Stimulated activated naive CD4-positive, alpha-beta T cell (primary cell): ENCODE measurements at regions not wholly inside any gene's neighbourhood (a gene's known extent, or its start where the extent isn't known, plus 50 kb on each side); places are given as distances from the start of the nearest gene placed in this dataset.

ENCODE experiments used
- DNase-seq, 6 experiments: peaks; one replicate each; lab custom pipeline; 2025; lab: John Stamatoyannopoulos, UW

GRCh38 chr2:2528846-2529245 lies 197.8 kb upstream of the MYT1L start:
- no peak for DNase-seq

DNA sequence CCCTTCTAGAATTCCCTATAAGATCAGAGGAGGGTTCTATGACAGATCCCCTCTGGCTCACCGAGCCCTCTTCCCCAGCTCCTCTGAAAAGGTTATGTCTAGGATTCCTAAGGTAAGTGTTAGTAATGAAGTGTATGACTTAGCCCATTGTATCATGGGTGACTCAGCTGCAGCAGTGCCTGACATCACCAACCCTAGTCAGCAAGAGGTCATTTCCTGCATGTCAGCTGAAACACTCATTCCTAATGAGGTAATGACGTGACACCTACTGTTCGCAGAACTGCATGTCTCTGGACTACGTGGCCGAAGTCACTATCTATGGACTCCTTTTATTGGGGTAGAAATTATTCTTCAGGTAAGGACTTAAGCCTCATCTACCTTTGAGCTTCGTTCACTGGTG lies 196.1 kb upstream of the MYT1L start:
- no peak for DNase-seq

GRCh38 chr2:2524348-2524941 lies 193.4 kb upstream of the MYT1L start:
- DNase-seq, result no peak

GRCh38 chr2:2523461-2524347 lies 192.6 kb upstream of the MYT1L start:
- DNase-seq, result no peak

- DNase-seq, result no peak
These were observed 189.3 kb upstream of the MYT1L start for GRCh38 chr2:2520401-2520811.

GRCh38 chr2:2519381-2519780 lies 188.3 kb upstream of the MYT1L start:
- DNase-seq, result no peak

DNA sequence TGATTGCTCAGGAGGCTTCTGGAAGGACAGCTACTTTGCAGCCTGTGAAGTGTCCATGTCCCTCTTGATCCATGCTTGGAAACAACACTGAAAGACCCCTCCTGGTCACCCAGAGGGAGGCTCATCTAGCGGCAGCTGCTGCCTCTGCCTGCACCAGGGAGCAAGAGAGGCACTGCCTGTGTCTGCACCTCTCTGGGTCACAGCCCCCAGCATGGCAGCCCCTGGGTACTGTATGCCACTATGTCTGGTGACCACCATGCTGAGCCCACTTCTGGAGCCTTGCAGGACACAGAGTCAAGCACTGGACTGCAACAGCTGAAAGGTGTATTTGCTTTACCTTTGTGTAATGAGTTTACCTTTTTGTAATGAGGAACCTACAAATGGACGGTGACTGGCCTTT lies 186.3 kb upstream of the MYT1L start:
- DNase-seq, result no peak

- no peak for DNase-seq
These were observed 185.3 kb upstream of the MYT1L start for GRCh38 chr2:2516386-2516785.

DNA sequence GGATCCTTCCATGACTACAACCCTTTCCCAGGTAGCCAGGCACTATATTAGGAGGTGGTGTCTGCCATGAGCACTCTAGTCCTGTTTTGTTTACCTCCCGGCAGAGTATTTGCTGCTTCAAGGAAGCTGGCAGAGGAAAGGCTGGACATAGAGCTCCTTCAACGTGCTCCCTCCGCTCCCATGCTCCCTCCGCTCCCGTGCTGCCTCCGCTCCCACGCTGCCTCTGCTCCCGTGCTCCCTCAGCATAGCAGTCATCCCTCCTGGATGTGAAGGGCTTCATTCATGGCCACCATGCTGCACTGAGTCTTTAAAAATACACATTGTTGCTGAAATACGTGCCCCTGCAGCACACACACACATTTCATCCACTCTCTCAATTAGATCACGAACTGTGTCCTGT lies 181.9 kb upstream of the MYT1L start:
- no peak for DNase-seq

DNA sequence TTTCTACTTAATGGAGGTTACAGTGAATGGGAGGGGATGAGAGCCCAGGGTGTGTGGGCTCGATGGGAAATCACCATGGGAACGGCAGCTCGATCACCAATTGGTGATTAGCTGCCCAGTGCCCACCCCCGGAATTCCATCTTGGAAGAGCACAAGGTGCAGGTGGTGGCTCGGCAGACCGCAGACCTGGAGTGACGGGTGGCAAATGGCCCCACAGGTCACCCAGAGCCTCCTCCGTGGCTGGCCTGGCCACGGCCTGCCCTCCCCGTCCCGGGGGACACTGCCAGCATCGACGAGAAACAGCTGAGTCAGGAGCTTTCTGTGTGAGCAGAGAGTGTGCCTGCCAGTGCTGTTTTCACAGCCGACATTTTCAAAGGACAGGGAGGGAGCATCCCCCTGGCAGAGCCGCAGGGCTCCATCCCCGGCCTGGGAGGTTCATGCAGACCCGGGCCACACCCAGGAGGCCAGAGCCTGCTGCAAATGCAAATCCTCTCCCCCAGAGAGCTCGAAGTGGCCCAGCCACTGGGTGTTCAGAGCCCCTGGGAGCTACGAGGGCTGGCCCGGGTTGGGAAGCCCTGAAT lies 176.4 kb upstream of the MYT1L start:
- DNase-seq, result no peak

DNA sequence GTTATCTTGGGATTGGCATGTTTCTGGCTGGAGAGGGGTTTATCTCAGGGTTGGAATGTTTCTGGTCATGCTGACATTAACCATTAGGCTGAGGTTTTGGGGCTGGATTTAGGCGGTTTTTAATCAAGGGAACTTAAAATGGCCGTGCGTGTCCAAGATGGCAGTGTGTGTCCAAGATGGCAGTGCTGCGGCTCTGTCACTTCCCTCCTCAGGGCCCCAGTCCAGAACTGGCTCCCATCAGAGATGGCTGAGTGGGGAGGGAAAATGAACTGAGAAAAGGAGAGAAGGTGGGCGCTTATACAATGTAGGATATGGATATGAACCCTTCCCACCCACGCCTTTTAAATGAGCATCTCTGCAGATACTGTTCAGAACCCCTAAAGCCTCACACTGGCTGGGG lies 175.5 kb upstream of the MYT1L start:
- DNase-seq, result no peak

GRCh38 chr2:2505604-2506003 lies 174.5 kb upstream of the MYT1L start:
- DNase-seq, result no peak

DNA sequence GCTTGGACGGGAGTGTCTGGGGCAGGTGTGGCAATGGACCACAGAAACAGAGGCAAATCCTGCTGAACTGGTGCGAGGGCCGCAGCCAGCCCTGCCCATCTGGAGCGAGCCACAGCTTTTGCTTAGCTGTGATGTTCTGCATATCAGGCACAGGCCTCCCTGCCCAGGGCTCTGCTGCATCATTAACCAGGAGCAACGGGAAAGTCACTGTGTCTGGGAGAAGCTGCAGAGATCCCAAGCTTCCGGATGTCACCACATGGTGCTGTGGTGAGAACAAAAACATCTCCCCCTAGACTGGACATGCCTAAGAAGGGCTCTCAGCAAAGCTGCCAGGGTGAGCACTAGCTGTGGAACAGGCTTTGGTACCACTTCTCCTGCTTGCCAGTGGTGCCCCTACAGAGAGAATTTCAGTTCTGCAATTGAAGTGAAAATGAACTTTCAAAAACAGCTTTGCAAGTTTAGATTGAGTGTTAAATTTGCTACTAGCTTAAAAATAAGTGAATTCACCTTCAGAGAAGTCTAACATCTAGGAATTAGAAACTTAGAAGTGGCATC lies 172.9 kb upstream of the MYT1L start:
- no peak for DNase-seq

DNA sequence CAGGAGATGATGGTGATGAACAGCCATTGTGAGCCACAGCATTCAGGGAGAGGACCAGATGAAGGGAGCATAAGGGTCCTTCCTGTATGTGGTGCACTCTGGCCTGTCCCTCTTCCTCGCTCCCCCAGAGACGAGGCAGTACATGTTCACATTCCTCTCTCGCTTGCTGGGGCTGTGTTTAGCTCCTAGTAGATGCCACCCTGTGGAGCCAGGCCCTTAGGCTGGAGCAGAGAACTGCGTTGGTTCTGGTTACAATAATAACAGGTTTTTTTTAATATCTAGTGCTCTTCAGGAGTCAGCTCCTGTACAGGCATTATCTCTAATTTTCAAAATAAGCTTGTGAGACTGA lies 171.1 kb upstream of the MYT1L start:
- no peak for DNase-seq

DNA sequence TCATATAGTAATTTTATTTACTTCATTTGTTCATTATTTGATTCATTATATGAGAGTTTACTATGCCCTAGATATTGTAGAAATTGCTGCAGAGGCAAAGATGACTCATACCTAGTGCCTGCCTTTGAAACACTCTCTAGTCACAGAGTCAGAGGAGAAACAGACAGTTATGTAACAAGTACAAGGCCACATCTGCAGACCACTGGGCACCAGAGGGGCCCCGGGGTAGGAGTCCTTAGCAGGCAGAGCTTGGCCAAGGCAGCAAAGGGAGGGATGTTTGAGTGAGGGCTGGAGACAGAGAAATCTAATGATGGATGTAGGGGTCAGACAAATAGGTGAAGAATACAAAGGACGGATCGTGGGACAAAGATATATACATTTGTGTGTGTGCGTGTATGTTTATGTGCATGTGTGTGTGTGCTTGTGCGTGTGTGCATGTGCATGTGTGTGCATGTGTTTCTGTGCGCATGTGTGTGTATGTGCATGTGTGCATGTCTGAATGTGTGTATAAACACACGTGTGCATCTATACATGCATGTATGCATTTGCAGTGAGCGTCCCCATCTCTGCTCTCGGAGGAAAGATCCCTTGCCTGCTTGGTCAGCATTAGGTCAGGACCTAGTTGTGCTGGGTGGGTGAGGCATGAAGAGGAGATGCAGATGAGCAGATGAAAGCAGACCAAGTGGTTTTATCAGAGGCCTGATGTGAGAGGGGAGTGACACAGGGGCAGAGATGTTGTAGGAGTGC lies 170.6 kb upstream of the MYT1L start:
- DNase-seq, result no peak

- DNase-seq, result no peak
These were observed 164.5 kb upstream of the MYT1L start for GRCh38 chr2:2495606-2496005.

- no peak for DNase-seq
These were observed 162.4 kb upstream of the MYT1L start for GRCh38 chr2:2493496-2493895.

GRCh38 chr2:2492800-2493199 lies 161.7 kb upstream of the MYT1L start:
- DNase-seq, result no peak

GRCh38 chr2:2491964-2492363 lies 160.9 kb upstream of the MYT1L start:
- no peak for DNase-seq

DNA sequence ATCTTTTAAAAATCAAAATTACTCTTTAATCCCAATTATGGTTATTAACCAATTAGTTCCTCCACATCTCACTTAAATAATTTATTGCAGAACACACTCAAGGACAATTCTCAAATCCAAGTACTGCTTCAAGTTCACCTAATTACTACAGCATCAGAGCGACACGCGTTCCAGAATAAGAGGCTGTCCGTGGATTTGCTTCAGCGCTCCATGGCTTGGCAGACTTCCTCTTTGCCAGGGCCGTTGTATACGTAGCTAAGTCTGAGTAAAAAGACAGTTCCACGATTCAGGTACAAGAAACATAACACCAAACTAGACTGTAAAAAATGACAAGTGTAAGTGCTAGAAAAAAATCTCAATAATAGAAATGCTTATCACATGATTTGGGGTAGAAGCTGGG lies 153.2 kb upstream of the MYT1L start:
- no peak for DNase-seq

GRCh38 chr2:2482851-2483250 lies 151.8 kb upstream of the MYT1L start:
- no peak for DNase-seq

DNA sequence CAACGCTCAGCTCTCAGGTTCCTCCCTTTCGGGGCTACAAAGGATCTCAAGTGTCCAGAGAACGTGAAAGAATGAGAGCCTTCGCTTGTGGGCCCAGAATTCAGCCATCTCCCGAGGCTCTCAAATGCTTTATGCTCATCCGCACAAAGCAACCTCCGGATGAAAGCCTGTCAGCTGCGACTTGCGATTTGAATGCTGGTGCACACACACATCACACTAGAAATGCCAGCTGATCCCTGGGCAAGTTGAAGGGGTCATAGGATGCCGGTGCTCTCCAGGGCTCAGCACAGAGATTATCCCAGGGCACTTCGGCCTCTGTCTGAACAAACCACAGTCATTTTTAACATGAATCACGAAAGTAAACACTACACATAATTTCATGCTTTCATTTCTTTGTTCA lies 141.8 kb upstream of the MYT1L start:
- no peak for DNase-seq
